ENCODE measurements at regions not wholly inside any gene's neighbourhood (a gene's known extent, or its start where the extent isn't known, plus 50 kb on each side); places are given as distances from the start of the nearest gene placed in this dataset.
"Not testable (repeated sequence)": the region's sequence is repeated elsewhere in the genome, so short reads cannot be mapped to it uniquely, and the experiment has no call there.

GRCh38 chr1:189708674-189709073, 769.0 kb downstream of the BRINP3 start:
- Histone ChIP-seq H3K27me3 (no peaks in the 10 kb centered on the region), H3K4me3 (replicated peaks in 1 of 3) (no peak overlapping the region), H3K27ac (no peak overlapping the region), H3K4me1 (no peaks in the 10 kb centered on the region), H3K36me3 (no peaks in the 10 kb centered on the region), H3K9me3 (no peaks in the 10 kb centered on the region)
- 97 to 98% methylated on average over 3 of the region's 3 CpGs for WGBS, 2 donors
- DNase-seq: no peak
- no peak for TF ChIP-seq POLR2A (IDR thresholded peaks at IDR 0.05)
- TF ChIP-seq CTCF (IDR thresholded peaks at IDR 0.05): no peak
- intact Hi-C loops (cut with DNase I): no loop called here

DNA sequence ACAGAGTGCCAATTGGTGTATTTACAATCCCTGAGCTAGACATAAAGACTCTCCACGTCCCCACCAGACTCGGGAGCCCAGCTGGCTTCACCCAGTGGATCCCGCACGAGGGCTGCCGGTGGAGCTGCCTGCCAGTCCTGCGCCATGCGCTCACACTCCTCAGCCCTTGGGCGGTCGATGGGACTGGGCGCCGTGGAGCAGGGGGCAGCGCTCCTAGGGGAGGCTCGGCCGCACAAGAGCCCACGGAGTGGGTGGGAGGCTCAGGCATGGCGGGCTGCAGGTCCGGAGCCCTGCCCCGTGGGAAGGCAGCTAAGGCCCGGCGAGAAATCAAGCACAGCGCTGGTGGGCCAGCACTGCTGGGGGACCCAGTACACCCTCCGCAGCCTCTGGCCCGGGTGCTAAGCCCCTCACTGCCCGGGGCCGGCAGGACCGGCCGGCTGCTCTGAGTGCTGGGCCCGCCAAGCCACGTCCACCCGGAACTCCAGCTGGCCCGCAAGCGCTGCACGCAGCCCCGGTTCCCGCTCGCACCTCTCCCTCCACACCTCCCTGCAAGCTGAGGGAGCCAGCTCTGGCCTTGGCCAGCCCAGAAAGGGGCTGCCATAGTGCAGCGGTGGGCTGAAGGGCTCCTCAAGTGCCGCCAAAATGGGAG, 759.4 kb downstream of the BRINP3 start:
- intact Hi-C loops (cut with DNase I); DNase-seq; H3K27ac ChIP-seq; H3K4me3 ChIP-seq (replicated peaks in 1 of 3); H3K4me1 ChIP-seq; H3K9me3 ChIP-seq; H3K27me3 ChIP-seq; H3K36me3 ChIP-seq: not testable (repeated sequence)
- whole genome bisulfite sequencing, 2 donors: 97% methylated on average over 11 to 30 of the region's 38 CpGs

- no peak for DNase-seq
- no peak overlapping the region for H3K4me3 ChIP-seq (replicated peaks in 1 of 3)
- no peak overlapping the region for H3K27ac ChIP-seq
- no peaks in the 10 kb centered on the region for H3K9me3 ChIP-seq
- H3K36me3 ChIP-seq: no peaks in the 10 kb centered on the region
- 85 to 88% methylated on average over 4 of the region's 4 CpGs for WGBS, 2 donors
- TF ChIP-seq CTCF (IDR thresholded peaks at IDR 0.05) (no peak), POLR2A (IDR thresholded peaks at IDR 0.05) (no peak)
- no peaks in the 10 kb centered on the region for H3K4me1 ChIP-seq
- intact Hi-C loops (cut with DNase I): no loop called here
- H3K27me3 ChIP-seq: no peaks in the 10 kb centered on the region
These were observed 750.9 kb downstream of the BRINP3 start for GRCh38 chr1:189726806-189727205.

DNA sequence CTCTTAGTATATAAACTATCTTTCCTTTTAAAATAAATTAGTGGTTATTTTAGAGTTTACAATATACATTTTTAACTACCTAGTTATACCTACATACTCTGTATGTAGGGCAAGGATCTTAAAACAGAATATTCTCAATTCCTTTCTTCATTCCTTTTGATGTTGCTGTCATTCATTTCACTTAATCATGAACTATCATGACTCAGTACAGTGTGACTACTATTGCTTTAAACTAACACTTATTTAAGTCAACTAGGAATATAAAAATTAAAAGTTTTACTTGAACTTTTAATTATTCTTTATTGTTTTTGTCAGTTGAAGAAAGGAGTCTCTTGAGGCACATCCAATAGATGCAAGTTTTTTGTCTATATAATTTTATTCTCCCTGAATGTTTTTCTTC, 726.4 kb downstream of the BRINP3 start:
- H3K36me3 ChIP-seq: no peaks in the 10 kb centered on the region
- DNase-seq: no peak
- no peaks in the 10 kb centered on the region for H3K27me3 ChIP-seq
- no peaks in the 10 kb centered on the region for H3K9me3 ChIP-seq
- no peaks in the 10 kb centered on the region for H3K4me1 ChIP-seq
- no peak for TF ChIP-seq POLR2A (IDR thresholded peaks at IDR 0.05)
- TF ChIP-seq CTCF (IDR thresholded peaks at IDR 0.05): no peak
- intact Hi-C loops (cut with DNase I): no loop called here
- H3K27ac ChIP-seq: no peak overlapping the region
- no peak overlapping the region for H3K4me3 ChIP-seq (replicated peaks in 1 of 3)

- Histone ChIP-seq H3K4me1 (no peaks in the 10 kb centered on the region), H3K27me3 (no peaks in the 10 kb centered on the region), H3K9me3 (no peaks in the 10 kb centered on the region), H3K36me3 (no peaks in the 10 kb centered on the region), H3K4me3 (replicated peaks in 1 of 3) (no peak overlapping the region), H3K27ac (no peak overlapping the region)
- intact Hi-C loops (cut with DNase I): no loop called here
- 77 to 87% methylated on average over 1 of the region's 1 CpG for WGBS, 2 donors
- no peak for TF ChIP-seq POLR2A (IDR thresholded peaks at IDR 0.05)
- no peak for TF ChIP-seq CTCF (IDR thresholded peaks at IDR 0.05)
- DNase-seq: no peak
These were observed 725.1 kb downstream of the BRINP3 start for GRCh38 chr1:189752461-189752995.

- not testable (repeated sequence) for DNase-seq, H3K27ac ChIP-seq
- 89% methylated on average over 7 to 9 of the region's 9 CpGs for WGBS, 2 donors
These were observed 722.6 kb downstream of the BRINP3 start for GRCh38 chr1:189755100-189755499.

More at GRCh38 chr1:189755100-189755499, 722.6 kb downstream of the BRINP3 start:
- H3K4me1 ChIP-seq; H3K4me3 ChIP-seq (replicated peaks in 1 of 3); intact Hi-C loops (cut with DNase I); H3K9me3 ChIP-seq; H3K27me3 ChIP-seq; H3K36me3 ChIP-seq: not testable (repeated sequence)
